K562 (cell line): ENCODE measurements at regions not wholly inside any gene's neighbourhood (a gene's known extent, or its start where the extent isn't known, plus 50 kb on each side); places are given as distances from the start of the nearest gene placed in this dataset.

Experiments used
- ATAC-seq: fragments of 200-7000 bp; cut with Tn5 transposase; 3 replicates; pipeline ENCODE4 v1.9.1; 2020; ENCODE audit warnings: moderate library complexity
- BruUV-seq: library from RNA; stranded (reverse); fragments of 400-500 nt; replicated peaks from 2 replicates; lab custom pipeline; 2021; lab: Mats Ljungman, UMichigan
- CTCF ChIA-PET: fragments of 300-600 bp; formaldehyde crosslinking; extraction: SDS; loops from one replicate; lab custom pipeline; 2021; ENCODE audit warnings: low intra/inter-chr PET ratio; lab: Yijun Ruan, JAX
- POLR2A ChIA-PET: fragments of 300-600, 350-650 bp; sonication (Branson Sonifier 250); formaldehyde crosslinking; extraction: SDS; loops from one replicate; lab custom pipeline; 2021; ENCODE audit warnings: antibody characterized with exemption, inconsistent platforms; lab: Yijun Ruan, JAX
- DNase-seq, 4 experiments: peaks; one replicate each; pipeline versions ENCODE4 v3.0.0 to v3.0.0-alpha.2; 2011 to 2018; ENCODE audit warnings: low spot score in 3 of 4, mixed read lengths in 3 of 4; ENCODE audit errors: extremely low read depth in 1 of 4
- FAIRE-seq: peaks from 2 replicates; lab custom pipeline; 2011; peaks lifted over from hg19 to GRCh38; lab: Jason Lieb, UNC
- H2AFZ ChIP-seq: 2 replicates; pipeline ENCODE4 v1.6.0; 2011; ENCODE audit warnings: low read depth, low read length, control low read depth, inconsistent platforms
- H3K27ac ChIP-seq: fragments of 200-600 bp; 3 replicates; pipeline ENCODE4 v1.8.0; 2011; ENCODE audit warnings: low read depth, mild to moderate bottlenecking, control low read depth, inconsistent platforms, low read length, moderate library complexity, mixed read lengths; ENCODE audit errors: extremely low read depth
- H3K27me3 ChIP-seq, 2 experiments: fragments of 300-600 bp in 1 of 2; 2 replicates in 1 of 2; 3 replicates in 1 of 2; pipeline versions ENCODE4 v1.6.0 to v1.8.0; 2011; ENCODE audit warnings: inconsistent platforms in 2 of 2, low read length in 2 of 2, mild to moderate bottlenecking in 1 of 2, mixed read lengths in 1 of 2, moderate library complexity in 1 of 2; ENCODE audit not compliant: control insufficient read depth in 2 of 2, insufficient read depth in 2 of 2
- H3K36me3 ChIP-seq: fragments of 300-600 bp; 3 replicates; pipeline ENCODE4 v1.8.0; 2011; ENCODE audit warnings: mild to moderate bottlenecking, low read length, inconsistent platforms; ENCODE audit not compliant: control insufficient read depth, insufficient read depth
- H3K4me1 ChIP-seq, 2 experiments: fragments of 200-600 bp in 1 of 2; replicated peaks in 1 of 2; 2 replicates in 1 of 2; 3 replicates in 1 of 2; pipeline versions ENCODE4 v1.5.1 to v1.8.0; 2011; ENCODE audit warnings: inconsistent platforms in 2 of 2, low read length in 2 of 2, mild to moderate bottlenecking in 1 of 2, mixed read lengths in 1 of 2, moderate library complexity in 1 of 2; ENCODE audit not compliant: control insufficient read depth in 2 of 2, insufficient read depth in 2 of 2
- H3K4me2 ChIP-seq: 2 replicates; pipeline ENCODE4 v1.6.1; 2011; ENCODE audit warnings: low read length, control low read depth, inconsistent platforms, mixed read lengths; ENCODE audit not compliant: insufficient read depth
- H3K4me3 ChIP-seq: fragments of 200-600 bp; sonication (generic), shearing (Covaris generic); 2 replicates; pipeline ENCODE4 v1.5.1; 2016; ENCODE audit warnings: control low read depth, inconsistent platforms
- H3K79me2 ChIP-seq: fragments of 200-600 bp; 3 replicates; pipeline ENCODE4 v1.8.0; 2011; ENCODE audit warnings: low read length, inconsistent platforms; ENCODE audit not compliant: control insufficient read depth, insufficient read depth
- H3K9ac ChIP-seq, 2 experiments: 2 replicates each; pipeline versions ENCODE4 v1.6.0 to v1.6.1; 2011; ENCODE audit warnings: low read depth in 2 of 2, low read length in 2 of 2, control low read depth in 1 of 2, inconsistent platforms in 1 of 2, mild to moderate bottlenecking in 1 of 2, mixed read lengths in 1 of 2; ENCODE audit not compliant: insufficient read depth in 1 of 2
- H3K9me1 ChIP-seq: one replicate; pipeline ENCODE4 v1.6.0; 2011; ENCODE audit warnings: inconsistent platforms, mild to moderate bottlenecking, low read length, moderate library complexity; ENCODE audit not compliant: control insufficient read depth, insufficient read depth
- H3K9me3 ChIP-seq: replicated peaks from 2 replicates; pipeline ENCODE4 v1.5.1; 2011; ENCODE audit warnings: low read depth, low read length, inconsistent platforms; ENCODE audit not compliant: control insufficient read depth, insufficient read depth
- H4K20me1 ChIP-seq: replicated peaks from 2 replicates; pipeline ENCODE4 v1.6.1; 2011; ENCODE audit warnings: low read length, inconsistent platforms, mixed read lengths; ENCODE audit not compliant: control insufficient read depth, insufficient read depth
- ATF2 ChIP-seq: sonication (generic); formaldehyde crosslinking; IDR thresholded peaks from 2 replicates; pipeline ENCODE4 v1.8.1; 2022; ENCODE audit warnings: missing genetic modification reagents
- FOS ChIP-seq: IDR thresholded peaks from 3 replicates; pipeline ENCODE4 v1.6.1; 2011; ENCODE audit not compliant: insufficient read length; ENCODE audit errors: extremely low read depth
- HDAC3 ChIP-seq: fragments of 450-650 bp; IDR thresholded peaks from 2 replicates; pipeline ENCODE4 v1.6.1; 2018; ENCODE audit warnings: borderline replicate concordance, mild to moderate bottlenecking, moderate library complexity; ENCODE audit not compliant: partially characterized antibody
- JUNB ChIP-seq: fragments of 450-650 bp; formaldehyde crosslinking; conservative IDR thresholded peaks from 2 replicates; pipeline ENCODE4 v1.4.0; 2020; ENCODE audit warnings: mild to moderate bottlenecking
- MLLT1 ChIP-seq, 2 experiments: fragments of 450-650 bp; IDR thresholded peaks; 2 replicates each; pipeline ENCODE4 v1.6.1; 2016
- NCOA4 ChIP-seq: fragments of 450-650 bp; IDR thresholded peaks from 2 replicates; pipeline ENCODE4 v1.6.1; 2018; ENCODE audit warnings: mild to moderate bottlenecking; ENCODE audit not compliant: partially characterized antibody
- PCBP2 ChIP-seq: fragments of 200-400 bp; formaldehyde crosslinking; IDR thresholded peaks from 2 replicates; pipeline ENCODE4 v1.6.1; 2018; ENCODE audit warnings: low read length, low read depth, mild to moderate bottlenecking, moderate library complexity; ENCODE audit not compliant: poor library complexity, severe bottlenecking
- PML ChIP-seq: IDR thresholded peaks from 2 replicates; pipeline ENCODE4 v1.6.1; 2012; ENCODE audit warnings: low read length, inconsistent platforms
- RAD51 ChIP-seq: fragments of 450-650 bp; IDR thresholded peaks from 2 replicates; pipeline ENCODE4 v1.7.1; 2016; ENCODE audit warnings: low read depth, mild to moderate bottlenecking, borderline replicate concordance
- SPI1 ChIP-seq: IDR thresholded peaks from 2 replicates; pipeline ENCODE4 v1.6.1; 2011; ENCODE audit warnings: low read depth, low read length, control low read depth, borderline replicate concordance
- ZNF785 ChIP-seq: fragments of 250-450 bp; sonication (Bioruptor Pico); IDR thresholded peaks from 2 replicates; pipeline ENCODE4 v1.4.0; 2020; ENCODE audit warnings: mild to moderate bottlenecking
- WGBS: fragments of 100-300 bp; shearing (Covaris generic); methylation state at CpG from one replicate; pipeline ENCODE4 v1.1.6; 2016; ENCODE audit warnings: low coverage, mixed read lengths; ENCODE audit not compliant: insufficient coverage; ENCODE audit errors: missing lambda C conversion rate; 5-methylcytosine and 5-hydroxymethylcytosine counted together
- in situ Hi-C: fragments of 300-500 bp; cut with MboI; formaldehyde crosslinking; loops from 4 replicates; pipeline ENCODE4 v1.15.0; 2018; ENCODE audit warnings: inconsistent platforms, mixed read lengths
- intact Hi-C: fragments of 100-400 bp; cut with micrococcal nuclease; formaldehyde crosslinking; loops from 2 replicates; pipeline ENCODE4 v1.14.2; 2022

DNA sequence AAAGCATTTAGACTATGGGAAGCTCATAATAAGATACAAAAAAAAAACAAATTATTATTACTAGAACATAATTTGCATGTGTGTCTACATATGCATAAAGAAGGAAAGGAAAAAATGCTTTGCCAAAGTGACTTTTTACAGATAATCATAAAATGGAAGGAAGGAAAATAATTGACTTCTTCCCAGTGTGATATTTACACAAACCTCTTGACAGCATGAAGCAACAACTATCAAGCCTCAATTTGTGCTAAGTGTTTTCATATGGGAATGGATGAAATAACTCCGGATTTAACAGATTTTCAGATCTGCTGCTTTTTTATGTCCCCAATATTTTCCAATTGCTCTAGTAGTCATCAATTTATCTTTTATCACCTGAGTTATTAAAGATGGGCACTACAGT is 275.9 kb upstream of the REG3G start:
- in situ Hi-C loops (no loop called here), intact Hi-C loops (no loop called here)
- no peak overlapping the region for H3K4me3 ChIP-seq
- H3K4me1 ChIP-seq, result no peaks in the 10 kb centered on the region
- H3K9me3 ChIP-seq, result no peaks in the 10 kb centered on the region
- H3K79me2 ChIP-seq, result no peaks in the 10 kb centered on the region
- H3K9ac ChIP-seq, result no peak overlapping the region
- WGBS, result 0% methylated on average over 1 of the region's 1 CpG
- no TSS peak for BruUV-seq
- H3K4me2 ChIP-seq, result no peak overlapping the region
- no peak overlapping the region for H2AFZ ChIP-seq
- H3K9me1 ChIP-seq, result no peaks in the 10 kb centered on the region
- H3K36me3 ChIP-seq, result no peaks in the 10 kb centered on the region
- no peaks in the 10 kb centered on the region for H4K20me1 ChIP-seq
- H3K27ac ChIP-seq, result no peak overlapping the region
- POLR2A ChIA-PET, result no interaction called here
- no peak for ATAC-seq
- H3K27me3 ChIP-seq, result no peaks in the 10 kb centered on the region
- no peak for DNase-seq
- TF ChIP-seq RAD51, result no peak
- no peak for TF ChIP-seq PML
- TF ChIP-seq JUNB (CRISPR knock-in tag), result no peak
- TF ChIP-seq ZNF785, result no peak
- TF ChIP-seq NCOA4, result no peak
- no peak for TF ChIP-seq HDAC3
- no peak for TF ChIP-seq SPI1
- TF ChIP-seq MLLT1 (IDR thresholded peaks at IDR 0.05), result no peak
- TF ChIP-seq PCBP2, result no peak
- TF ChIP-seq ATF2 (CRISPR knock-in tag), result no peak
- no peak for TF ChIP-seq FOS
- CTCF ChIA-PET, result no interaction called here
- FAIRE-seq, result no peak
